ENCODE measurements at regions not wholly inside any gene's neighbourhood (a gene's known extent, or its start where the extent isn't known, plus 50 kb on each side); places are given as distances from the start of the nearest gene placed in this dataset.
"Not testable (repeated sequence)": the region's sequence is repeated elsewhere in the genome, so short reads cannot be mapped to it uniquely, and the experiment has no call there.

DNA sequence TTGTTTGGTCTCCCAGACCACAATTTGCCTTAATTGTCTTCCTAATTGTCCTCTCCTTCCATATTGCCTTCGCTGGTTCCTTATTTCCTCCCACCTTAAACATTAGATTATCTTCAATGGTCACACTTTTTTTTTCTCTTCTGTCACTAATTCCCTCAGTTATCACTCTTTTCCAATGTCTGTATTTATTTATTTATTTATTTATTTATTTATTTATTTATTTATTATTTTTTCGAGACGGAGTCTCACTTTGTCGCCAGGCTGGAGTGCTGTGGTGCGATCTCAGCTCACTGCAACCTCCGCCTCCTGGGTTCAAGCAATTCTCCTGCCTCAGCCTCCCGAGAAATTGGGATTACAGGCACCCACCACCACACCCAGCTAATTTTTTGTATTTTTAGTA is 426.8 kb downstream of the ARL4A start:
- TF ChIP-seq EZH2 (IDR thresholded peaks at IDR 0.05; ENCODE audit: borderline replicate concordance, low read depth, low read length, severe bottlenecking): not testable (repeated sequence)
- TF ChIP-seq, protein P1, sequence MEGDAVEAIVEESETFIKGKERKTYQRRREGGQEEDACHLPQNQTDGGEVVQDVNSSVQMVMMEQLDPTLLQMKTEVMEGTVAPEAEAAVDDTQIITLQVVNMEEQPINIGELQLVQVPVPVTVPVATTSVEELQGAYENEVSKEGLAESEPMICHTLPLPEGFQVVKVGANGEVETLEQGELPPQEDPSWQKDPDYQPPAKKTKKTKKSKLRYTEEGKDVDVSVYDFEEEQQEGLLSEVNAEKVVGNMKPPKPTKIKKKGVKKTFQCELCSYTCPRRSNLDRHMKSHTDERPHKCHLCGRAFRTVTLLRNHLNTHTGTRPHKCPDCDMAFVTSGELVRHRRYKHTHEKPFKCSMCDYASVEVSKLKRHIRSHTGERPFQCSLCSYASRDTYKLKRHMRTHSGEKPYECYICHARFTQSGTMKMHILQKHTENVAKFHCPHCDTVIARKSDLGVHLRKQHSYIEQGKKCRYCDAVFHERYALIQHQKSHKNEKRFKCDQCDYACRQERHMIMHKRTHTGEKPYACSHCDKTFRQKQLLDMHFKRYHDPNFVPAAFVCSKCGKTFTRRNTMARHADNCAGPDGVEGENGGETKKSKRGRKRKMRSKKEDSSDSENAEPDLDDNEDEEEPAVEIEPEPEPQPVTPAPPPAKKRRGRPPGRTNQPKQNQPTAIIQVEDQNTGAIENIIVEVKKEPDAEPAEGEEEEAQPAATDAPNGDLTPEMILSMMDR (IDR thresholded peaks at IDR 0.05; ENCODE audit: borderline replicate concordance, extremely low read depth, low read length, poor library complexity, severe bottlenecking): not testable (repeated sequence)

Measured in DND-41 (cell line).